ENCODE measurements at regions not wholly inside any gene's neighbourhood (a gene's known extent, or its start where the extent isn't known, plus 50 kb on each side); places are given as distances from the start of the nearest gene placed in this dataset.

- no peak for DNase-seq
- WGBS, 2 donors = 97 to 98% methylated on average over 1 of the region's 1 CpG
- Histone ChIP-seq H3K27me3 (no peaks in the 10 kb centered on the region), H3K4me1 (no peaks in the 10 kb centered on the region), H3K27ac (no peak overlapping the region), H3K36me3 (no peaks in the 10 kb centered on the region), H3K9me3 (no peaks in the 10 kb centered on the region), H3K4me3 (no peak overlapping the region)
- ATAC-seq = no peak
- intact Hi-C loops (cut with DNase I) = no loop called here
- TF ChIP-seq CTCF (IDR thresholded peaks at IDR 0.05) = no peak
These were observed 138.2 kb upstream of the ARRDC3 start for GRCh38 chr5:91521334-91521733.

GRCh38 chr5:91514400-91514799 is 131.3 kb upstream of the ARRDC3 start:
- DNase-seq (no peak), ATAC-seq (no peak)
- H3K4me3 ChIP-seq = no peak overlapping the region
- no peaks in the 10 kb centered on the region for H3K9me3 ChIP-seq
- no peaks in the 10 kb centered on the region for H3K36me3 ChIP-seq
- intact Hi-C loops (cut with DNase I) = no loop called here
- no peak for TF ChIP-seq CTCF (IDR thresholded peaks at IDR 0.05)
- H3K4me1 ChIP-seq = no peaks in the 10 kb centered on the region
- no peaks in the 10 kb centered on the region for H3K27me3 ChIP-seq
- 61 to 64% methylated on average over 4 of the region's 4 CpGs for WGBS, 2 donors
- no peak overlapping the region for H3K27ac ChIP-seq

GRCh38 chr5:91503321-91503720 is 120.2 kb upstream of the ARRDC3 start:
- intact Hi-C loops (cut with DNase I) = no loop called here
- no peak for ATAC-seq
- no peak for TF ChIP-seq CTCF (IDR thresholded peaks at IDR 0.05)
- Histone ChIP-seq H3K4me3 (no peak overlapping the region), H3K27ac (no peak overlapping the region), H3K9me3 (no peaks in the 10 kb centered on the region), H3K4me1 (no peaks in the 10 kb centered on the region), H3K36me3 (no peaks in the 10 kb centered on the region), H3K27me3 (no peaks in the 10 kb centered on the region)
- WGBS, 2 donors = 72 to 81% methylated on average over 3 of the region's 3 CpGs
- no peak for DNase-seq

- DNase-seq (no peak), ATAC-seq (no peak)
- Histone ChIP-seq H3K4me3 (no peak overlapping the region), H3K4me1 (no peaks in the 10 kb centered on the region), H3K9me3 (no peaks in the 10 kb centered on the region), H3K27ac (no peak overlapping the region), H3K36me3 (no peaks in the 10 kb centered on the region), H3K27me3 (no peaks in the 10 kb centered on the region)
- intact Hi-C loops (cut with DNase I) = no loop called here
- TF ChIP-seq CTCF (IDR thresholded peaks at IDR 0.05) = no peak
- 55 to 64% methylated on average over 3 of the region's 3 CpGs for WGBS, 2 donors
These were observed 117.6 kb upstream of the ARRDC3 start for GRCh38 chr5:91500758-91501157.

All from heart right ventricle (tissue), 16 donors.